Activated CD8-positive, alpha-beta memory T cell treated with anti-CD3 and anti-CD28 coated beads for 4 hours (primary cell): ENCODE measurements at regions not wholly inside any gene's neighbourhood (a gene's known extent, or its start where the extent isn't known, plus 50 kb on each side); places are given as distances from the start of the nearest gene placed in this dataset.

Experiments used
- DNase-seq, 2 donors: peaks; one replicate each; pipeline ENCODE4 v3.0.0-alpha.2; 2020; ENCODE audit warnings: low read depth in 2 of 2

DNA sequence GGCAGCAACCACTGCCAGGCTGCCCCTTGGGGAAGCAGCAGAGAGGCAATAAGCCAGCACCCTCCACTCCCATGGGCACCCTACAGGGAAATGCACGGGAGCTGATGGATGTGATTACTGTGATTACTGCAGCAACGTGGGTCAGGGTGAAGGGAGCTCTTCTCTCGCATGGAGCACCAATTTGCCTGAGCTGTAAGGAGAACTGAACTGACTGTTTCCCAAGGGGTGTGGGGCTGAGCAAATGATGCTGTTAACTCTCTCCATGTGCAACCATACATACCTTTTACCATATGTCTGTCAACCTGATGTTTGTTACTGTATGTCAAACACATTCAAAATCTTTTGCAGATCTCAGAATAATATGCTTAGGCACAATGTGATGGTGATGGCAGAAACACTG is 680.6 kb downstream of the SQOR start:
- DNase-seq, result no peak

DNA sequence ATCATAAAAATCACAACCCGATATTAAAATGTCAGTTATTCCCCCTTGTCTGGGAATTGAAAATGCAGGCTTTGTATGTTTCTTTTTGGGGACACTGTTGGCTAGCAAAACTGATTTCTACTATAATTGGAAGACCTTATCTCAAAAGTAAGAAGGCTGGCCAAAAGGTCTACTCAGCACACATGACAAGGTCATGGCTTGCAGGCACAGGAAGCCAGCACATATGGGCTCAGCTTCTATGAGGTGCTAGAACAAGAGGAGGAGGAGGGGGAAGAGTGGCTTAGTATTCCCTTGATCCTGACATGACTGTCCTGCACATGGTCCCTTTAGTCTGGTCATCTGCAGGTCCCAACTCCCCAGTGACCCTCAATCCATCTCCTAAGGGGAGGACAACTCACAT is 681.2 kb downstream of the SQOR start:
- no peak for DNase-seq

DNA sequence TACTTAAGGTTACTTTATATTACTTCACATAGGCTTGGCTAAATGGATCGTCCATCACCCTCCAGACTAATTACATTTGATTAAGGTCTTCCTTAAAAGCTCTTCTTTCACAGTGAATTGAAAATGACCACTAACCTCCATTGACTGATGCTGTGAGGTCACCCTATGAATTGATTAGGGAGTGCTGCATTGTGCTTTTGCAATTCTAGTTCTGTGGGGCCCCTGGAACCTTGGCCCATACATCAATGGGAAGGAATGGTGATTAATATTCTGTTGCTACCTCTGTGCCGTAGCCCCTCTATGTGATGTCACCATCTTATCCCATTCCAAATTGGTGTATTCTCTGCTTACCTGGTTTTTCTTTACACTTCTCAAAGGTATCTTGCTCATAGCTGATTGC is 682.2 kb downstream of the SQOR start:
- no peak for DNase-seq

DNA sequence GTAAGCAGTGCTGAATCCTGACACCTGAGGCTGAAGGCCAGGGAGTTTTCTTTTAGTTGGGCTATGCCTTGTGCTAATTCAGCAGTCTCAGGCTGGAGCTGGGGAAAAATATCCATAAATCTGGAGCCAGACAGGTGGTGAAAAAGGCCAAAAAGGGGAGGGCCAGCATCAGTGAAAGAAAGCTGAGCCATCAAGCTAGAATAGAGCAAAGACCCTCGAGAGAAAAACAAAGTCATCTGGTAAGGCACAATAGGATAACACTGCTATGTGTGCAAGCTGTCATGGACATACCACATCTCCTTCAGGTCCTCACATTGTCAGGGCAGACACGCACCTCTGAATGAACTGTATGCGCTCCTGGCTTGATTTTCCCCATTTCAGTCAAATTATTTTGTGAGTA is 687.9 kb downstream of the SQOR start:
- no peak for DNase-seq

DNA sequence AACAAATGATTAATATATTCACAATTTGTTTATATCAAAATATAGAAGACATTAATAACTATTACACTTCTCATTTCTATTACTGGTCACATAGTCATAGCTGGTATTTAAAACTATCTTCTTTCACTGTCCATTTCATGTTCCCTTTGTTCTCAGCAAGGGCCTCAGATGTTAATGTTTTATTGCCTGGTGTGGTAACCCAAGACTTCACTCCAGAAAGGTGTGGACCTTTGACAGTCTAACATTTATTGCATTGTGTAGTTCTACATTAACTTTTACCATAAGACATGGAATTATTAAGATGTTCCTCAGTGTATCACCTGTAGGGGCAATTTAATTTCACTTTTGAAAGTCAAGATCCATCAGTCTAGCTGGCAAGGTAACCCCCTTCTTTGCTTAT is 691.3 kb downstream of the SQOR start:
- no peak for DNase-seq

DNA sequence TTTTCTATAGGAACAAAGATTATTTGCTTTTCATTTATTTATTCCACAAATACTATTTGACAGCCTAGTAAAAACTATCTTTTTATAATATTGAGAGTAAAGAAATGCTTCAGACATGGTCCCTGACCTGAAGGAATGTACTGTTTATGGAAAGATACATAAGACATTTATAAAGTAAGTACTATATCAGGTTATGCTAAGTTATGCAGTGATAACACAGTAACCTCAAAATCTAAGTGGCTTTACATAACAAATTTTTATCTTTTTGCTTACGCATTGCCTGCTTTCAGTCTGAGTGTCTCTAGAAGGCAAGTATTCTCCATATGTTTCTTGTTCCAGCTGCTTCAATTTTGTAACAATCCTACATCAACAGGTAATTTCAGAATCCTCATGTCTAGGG is 694.0 kb downstream of the SQOR start:
- no peak for DNase-seq

DNA sequence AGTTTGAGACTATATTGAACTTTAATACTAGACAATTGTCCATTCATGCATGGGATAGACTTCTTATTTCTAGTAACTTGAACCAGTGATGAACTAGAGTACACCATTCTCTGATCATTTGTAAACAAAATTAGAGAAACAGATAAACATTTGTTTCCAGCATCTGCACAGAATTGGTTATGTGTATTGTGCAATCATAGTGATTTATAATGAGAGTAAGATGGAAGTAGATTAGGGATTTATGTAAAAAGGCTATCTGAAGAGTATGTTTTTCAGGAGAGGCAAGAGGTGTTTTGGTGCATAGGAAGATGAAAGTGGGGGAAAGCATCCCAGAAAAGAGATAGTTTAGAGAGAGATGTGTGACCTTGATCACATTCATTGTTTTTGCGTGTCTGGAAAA is 695.0 kb downstream of the SQOR start:
- no peak for DNase-seq

DNA sequence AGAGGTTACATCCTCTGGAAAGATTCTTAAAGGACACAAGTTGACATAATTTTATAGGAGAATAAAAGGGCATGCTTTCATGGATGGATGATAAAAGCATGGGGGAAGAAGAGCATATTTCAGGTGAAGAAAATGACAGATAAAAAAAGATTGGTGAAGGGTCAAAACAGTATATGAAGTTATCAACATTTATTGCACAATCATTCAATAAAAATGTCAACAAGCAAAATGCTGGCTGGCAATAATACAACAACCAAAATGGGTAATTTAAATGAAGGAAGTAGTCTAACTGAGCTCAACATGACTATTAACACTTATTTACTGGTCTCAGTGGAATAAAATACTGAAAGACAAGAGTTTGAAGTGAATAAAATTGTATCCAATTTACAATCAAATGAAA is 696.7 kb downstream of the SQOR start:
- DNase-seq, result no peak

DNA sequence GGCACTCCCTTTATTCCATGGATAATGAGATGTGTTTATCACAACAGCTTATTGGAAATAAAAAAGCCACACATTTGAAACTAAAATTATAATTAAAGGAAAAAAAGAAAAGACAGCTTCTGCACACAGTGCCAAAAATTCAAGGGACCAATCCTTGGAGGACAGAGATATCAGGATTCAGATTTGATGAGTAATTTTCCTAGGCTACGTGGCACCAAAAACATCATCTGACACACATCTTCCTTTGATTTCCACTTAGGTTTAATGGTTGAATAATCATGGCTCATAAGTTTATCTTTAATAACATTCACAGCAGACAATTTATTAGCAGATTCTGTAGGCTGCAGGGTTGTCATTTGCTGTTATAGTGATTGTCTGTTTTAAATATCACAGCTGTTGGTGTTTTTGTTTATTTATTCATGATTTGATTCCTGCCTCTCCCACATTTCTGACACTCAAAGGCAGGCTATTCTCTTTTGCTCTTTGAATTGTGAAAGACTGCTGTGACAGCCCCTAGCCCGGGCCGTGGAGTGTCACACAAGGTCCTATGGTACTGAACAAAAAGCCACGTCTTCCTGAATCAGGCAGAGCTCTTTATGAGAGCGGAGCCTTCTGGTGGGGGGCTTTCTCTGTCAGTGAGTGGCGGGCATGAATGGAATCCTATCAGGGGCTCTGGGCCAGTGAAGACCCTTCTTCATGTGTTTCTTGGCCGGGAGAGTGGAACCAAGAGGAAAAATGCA is 708.5 kb downstream of the SQOR start:
- DNase-seq, result no peak

DNA sequence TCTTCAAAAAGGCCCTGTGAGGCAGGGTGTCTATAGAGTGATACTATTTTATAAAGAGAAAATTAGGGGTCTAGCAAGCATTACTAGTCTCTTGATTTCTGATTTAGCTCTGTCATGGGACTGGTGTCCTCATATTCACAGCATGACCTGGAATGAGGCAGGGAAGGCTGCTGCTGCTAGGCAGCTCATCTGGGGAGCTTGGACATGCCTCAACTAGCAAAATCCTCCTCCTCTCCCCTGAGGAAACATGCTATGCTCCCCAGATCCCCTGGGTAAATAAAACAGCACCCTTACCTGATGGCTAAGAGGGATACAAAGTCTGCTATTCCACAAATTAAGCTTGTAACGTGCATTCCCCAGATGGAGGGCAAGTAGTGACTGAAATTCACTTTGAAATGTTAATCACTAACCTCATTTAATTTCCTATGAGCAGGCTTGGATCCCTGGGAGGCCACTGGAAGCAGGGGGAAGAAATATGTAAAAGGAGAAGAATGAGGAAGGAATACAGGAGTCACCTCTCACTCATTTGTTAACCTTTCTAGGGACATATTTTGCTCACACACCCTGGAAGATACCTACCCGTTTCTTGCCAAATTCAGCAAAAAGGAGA is 709.4 kb downstream of the SQOR start:
- DNase-seq, result no peak

DNA sequence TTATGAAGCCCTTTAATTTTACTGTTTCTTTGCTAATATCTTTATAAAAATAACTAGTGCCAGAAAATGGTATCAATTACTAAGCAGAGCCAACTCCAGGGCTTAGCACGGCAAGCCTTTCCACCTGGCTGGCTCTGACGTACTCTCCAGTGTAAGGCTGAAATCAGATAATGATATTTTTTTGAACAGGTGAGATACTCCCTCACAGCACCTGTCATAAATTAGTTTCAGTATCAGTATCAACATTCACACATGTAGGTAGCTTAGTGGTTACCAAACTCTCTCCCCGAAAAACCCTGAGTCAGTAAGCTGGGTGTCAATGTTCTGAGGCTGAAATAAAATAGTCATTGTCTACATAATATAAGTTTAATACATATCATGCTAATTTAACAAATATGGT is 710.1 kb downstream of the SQOR start:
- DNase-seq, result no peak

DNA sequence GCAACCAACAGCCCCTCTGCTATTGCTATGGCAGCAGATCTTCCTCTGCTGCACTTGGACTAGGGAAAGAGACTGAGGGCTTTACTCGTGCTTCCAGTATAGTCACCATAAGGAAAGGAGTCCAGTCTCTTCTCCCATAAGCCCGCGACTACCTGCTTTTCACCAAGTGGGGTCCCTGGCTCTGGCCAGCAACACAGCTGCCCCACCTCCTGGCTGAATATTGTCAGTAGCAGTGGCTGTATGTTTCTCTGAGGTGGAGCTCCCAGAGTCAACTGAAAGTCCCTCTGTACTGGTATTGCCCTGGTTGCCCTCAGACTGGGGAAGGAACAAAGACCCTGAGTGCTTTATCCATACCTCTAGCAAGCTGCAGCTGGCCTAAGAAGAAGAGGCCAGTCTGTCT is 719.6 kb downstream of the SQOR start:
- no peak for DNase-seq

DNA sequence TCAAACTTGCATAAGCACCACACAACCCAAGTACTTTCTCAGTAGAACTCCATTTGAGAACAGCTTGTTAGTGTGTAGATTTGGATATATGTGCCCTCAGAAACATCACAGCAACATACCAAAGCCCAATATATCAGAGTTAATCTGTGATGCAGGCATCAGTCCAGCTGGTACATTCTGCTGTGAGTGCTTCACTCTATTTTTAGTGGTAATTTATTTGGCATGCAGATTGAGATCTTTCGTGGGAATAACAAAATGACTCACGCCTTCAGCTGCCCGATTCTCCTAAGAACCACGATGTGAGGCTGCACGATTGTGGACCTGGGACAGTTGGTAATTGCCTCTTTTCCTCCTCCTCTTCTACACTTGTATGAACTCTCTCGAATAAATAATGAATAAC is 730.7 kb downstream of the SQOR start:
- no peak for DNase-seq

DNA sequence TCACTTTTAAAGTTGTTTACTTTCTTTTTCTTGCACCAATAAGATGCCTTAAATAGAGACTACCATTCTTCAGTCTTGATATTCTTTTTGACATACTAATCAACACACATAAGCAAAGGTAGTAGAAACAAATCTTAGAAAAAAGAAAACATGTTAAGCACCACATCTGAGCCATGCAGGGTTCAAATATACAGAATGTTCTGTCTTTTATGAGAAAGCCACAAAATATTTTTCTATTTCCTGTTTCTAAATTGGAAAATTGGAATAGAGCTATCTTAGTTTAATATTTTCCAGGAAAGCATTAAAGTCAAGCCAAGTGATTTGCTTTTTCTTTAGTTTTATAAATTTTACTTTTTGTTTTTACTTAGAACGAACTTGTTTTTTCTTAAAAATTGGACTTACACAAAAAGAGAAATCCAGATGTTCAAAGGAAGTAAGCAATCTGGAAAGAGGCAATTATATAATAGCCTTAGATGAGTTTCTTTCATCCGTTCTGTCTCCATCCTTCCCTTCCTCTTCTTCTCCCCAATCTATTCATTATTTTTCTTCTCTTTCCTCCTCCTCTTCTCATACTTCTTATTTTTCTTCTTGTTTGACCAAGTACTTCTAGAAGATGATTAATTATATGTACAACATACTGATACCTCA is 731.7 kb downstream of the SQOR start:
- no peak for DNase-seq

DNA sequence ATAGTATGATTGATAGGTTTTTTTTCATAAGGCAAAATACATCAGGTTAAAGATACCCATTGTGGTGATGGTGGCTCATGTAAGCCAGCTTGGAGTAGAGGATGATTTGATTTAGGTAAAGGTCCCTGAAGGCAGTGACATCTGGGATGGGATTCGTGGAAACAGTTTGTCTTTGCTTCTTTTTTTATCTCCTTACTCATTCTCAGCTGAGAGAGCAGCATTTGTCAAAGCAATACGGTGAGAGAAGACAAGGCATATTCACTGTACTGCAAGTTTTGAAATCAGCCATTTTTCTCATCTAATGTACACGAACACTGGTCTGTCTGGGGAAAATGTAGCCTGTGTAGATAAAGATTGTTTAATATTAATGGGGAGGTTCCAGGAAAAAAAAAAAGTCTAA is 749.1 kb downstream of the SQOR start:
- DNase-seq, result no peak

DNA sequence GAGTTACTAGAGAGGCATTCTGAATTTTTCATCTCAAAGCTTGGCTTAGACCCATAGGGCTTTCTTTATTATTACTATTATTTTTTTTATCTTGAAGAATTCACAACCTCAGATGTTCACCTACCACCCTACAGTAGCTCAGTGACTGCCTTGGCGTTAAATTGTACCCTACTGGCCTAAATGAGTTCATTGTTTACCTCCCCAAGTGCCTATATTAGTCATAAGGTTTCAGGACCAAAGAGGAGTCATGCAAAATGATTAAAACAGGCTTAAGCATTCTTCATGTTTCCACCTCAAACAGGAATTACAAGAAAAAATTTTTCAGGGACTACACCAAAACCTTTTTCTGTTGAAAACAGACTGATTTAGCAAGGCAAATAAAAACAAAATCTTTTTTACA is 751.5 kb downstream of the SQOR start:
- DNase-seq, result no peak

DNA sequence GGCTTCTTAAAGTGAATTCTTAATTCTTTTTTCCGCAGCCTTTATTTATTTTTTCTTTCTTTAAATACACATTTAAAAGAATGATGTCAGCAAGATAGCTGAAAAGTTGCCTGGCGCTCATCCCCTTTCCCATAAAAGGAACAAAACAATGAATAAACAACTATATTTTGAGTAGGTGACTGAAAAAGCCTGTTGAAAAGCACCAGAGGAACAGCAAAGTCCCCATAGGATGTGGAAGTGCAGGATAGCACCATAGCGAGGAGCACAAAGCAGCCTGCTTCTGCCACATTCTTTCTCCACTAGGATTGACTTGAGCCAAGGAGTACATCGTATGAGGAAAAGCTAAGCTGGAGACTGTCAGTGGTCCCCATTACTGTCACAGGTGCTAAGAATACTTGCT is 754.9 kb downstream of the SQOR start:
- DNase-seq, result no peak

DNA sequence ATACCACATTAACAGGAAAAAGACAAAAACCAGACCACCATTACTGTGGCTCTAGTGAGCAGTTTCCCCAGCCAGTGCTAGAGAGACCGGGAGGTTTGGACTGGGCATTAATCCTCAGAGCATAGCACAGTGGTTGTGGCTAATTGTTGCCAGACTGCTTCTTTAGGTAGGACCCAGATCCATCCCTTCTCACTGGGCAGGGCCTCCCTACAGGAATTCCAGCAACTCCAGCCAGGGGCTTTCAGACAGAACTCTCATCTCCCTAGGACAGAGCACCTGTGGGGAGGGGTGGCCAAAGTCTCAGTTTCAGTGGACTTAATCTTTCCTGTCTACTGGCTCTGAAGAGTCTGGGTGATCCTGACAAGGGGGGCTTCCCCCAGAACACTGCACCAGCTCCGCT is 759.6 kb downstream of the SQOR start:
- no peak for DNase-seq

DNA sequence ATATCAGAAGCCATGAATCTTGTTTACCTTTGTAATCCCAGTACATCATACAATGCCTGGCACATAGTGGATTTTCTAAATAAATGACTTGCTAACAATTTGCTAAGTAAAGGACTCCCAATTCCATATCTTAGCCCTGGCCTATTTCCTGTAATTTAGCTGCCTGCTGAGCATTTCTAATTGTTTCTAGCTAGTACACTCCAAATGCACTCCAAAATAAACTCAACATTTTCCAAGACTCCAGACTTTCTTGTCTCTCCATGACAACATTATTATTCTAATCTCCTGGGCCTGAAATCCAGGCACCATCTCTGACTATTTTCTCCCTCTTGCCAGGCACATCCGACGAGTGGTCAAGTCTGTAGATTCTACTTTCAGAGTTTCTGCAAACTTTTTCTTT is 773.5 kb downstream of the SQOR start:
- no peak for DNase-seq

DNA sequence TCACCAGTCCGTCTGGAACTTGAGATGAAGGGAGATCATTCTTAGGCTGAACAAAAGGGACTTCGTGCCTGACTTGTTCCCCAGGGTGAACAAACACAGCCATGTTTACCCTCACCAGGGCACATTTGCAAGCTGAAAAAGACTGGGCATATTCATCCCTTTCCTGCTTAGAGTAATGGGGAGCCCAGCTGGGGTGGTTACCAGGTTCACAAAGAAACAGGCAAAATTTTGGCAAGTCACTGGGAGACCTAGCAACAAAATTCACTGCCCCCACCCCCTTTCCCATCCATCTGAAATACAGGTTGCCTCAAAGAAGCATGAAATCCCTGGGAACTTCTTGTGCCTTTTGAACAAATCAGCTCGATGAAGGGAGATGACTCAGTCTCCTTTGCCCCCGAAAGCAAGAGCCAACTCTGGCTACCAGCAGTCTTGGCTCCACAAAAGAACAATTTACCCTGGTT is 775.0 kb downstream of the SQOR start:
- no peak for DNase-seq

DNA sequence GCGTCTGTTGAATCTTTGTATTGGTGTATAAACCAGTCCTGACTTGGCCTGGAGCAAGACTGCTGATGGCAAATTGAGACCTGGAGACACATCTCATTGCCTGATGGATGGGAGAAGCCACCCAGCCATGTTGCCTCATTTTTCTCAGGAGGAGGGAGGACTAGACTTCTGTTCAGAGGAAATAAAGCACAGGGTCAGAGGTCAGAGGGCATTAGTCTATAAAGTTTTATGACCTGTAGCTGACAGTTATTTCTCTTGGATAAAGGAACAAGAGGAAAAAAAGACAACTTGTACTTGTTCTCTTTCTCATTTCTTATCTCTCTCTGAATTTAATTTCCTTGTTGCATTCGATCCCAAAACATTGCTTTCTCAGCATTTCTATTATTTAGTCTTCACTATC is 775.9 kb downstream of the SQOR start:
- no peak for DNase-seq

DNA sequence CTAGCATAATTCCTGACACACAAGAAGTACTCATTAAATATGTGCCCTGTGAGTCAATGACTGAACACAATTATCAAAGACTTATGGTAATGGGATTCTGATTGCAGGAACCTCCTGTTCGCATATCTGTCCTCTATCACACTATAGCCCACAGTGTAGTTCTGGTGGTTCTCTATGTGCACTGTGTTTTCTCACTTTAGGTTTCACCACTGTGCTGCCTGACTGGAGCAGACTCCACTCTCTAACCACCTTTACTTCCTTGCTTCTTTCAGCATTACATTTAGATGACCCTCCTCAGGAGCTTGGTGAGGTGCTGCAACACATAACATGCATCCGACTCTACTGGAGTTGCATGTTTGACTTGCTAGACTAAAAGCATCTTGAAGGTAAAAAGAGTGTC is 777.1 kb downstream of the SQOR start:
- no peak for DNase-seq

DNA sequence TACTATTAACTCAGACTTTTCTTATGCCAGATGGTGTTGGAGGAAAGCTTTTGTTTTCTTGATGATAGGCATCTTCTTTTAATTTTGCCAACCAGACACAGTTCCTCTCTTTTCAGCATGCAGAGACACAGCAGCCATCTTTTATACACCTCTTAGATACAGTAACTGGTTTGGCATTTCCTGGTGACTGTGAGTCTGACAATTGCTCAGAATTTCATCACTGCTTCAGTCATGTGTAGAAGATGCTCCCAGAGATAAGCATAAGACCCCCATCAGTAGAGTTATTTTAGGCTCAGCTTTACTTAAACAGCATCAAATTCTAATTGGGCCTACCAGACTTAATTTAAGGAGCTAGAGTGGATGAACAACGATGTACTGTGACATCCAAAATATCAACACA is 779.0 kb downstream of the SQOR start:
- no peak for DNase-seq
